Tibial nerve (tissue), 4 donors: ENCODE measurements at regions not wholly inside any gene's neighbourhood (a gene's known extent, or its start where the extent isn't known, plus 50 kb on each side); places are given as distances from the start of the nearest gene placed in this dataset.

Source experiments
- CTCF ChIP-seq, 5 experiments: fragments of 200-600 bp in 3 of 5; fragments of 450-650 bp in 2 of 5; sonication (generic) in 3 of 5; IDR thresholded peaks; one replicate each; pipeline ENCODE4 v1.5.1; 2016 to 2019; ENCODE audit warnings: antibody characterized with exemption in 5 of 5, mild to moderate bottlenecking in 3 of 5, moderate library complexity in 2 of 5
- EP300 ChIP-seq, 2 donors: sonication (generic); formaldehyde crosslinking; IDR thresholded peaks; one replicate each; pipeline ENCODE4 v1.6.1; 2017; ENCODE audit warnings: antibody characterized with exemption in 2 of 2, mild to moderate bottlenecking in 1 of 2
- POLR2A ChIP-seq, 2 donors: fragments of 450-650 bp; IDR thresholded peaks; one replicate each; pipeline ENCODE4 v1.6.1; 2017; ENCODE audit warnings: antibody characterized with exemption in 2 of 2, mild to moderate bottlenecking in 2 of 2, moderate library complexity in 2 of 2

GRCh38 chr5:74956278-74956677, 90.1 kb upstream of the FAM169A start:
- no peak for TF ChIP-seq POLR2A (IDR thresholded peaks at IDR 0.05)
- no peak for TF ChIP-seq CTCF (IDR thresholded peaks at IDR 0.05)
- TF ChIP-seq EP300 (IDR thresholded peaks at IDR 0.05) = no peak
